ENCODE measurements at regions not wholly inside any gene's neighbourhood (a gene's known extent, or its start where the extent isn't known, plus 50 kb on each side); places are given as distances from the start of the nearest gene placed in this dataset.

DNA sequence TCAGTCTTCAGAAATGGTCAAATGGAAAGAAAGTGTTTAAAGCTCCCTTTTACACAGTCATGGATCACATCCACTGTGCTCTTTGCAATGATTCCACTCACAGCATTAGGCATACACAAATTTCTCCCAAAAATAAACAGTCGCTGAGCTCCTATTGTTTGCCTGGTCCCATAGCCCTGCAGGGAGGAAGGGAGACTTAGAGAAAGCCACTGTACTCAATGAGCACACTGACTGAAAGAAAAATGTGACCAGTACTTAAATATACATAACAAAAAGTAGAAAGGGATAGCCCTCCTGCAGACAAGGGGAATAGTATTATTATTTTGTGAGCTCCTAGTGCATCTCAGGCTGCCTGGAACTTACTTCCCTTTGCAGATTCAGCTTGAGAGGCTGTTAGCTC, 853.2 kb downstream of the GRID1 start:
- TF ChIP-seq ETV6 (IDR thresholded peaks at IDR 0.05; ENCODE audit: borderline replicate concordance in 1 of 2, low read depth in 2 of 2, low read length in 1 of 2) (no peak), ETV6 (CRISPR knock-in tag; IDR thresholded peaks at IDR 0.05; ENCODE audit: borderline replicate concordance) (no peak)
- TF ChIP-seq, protein P1, sequence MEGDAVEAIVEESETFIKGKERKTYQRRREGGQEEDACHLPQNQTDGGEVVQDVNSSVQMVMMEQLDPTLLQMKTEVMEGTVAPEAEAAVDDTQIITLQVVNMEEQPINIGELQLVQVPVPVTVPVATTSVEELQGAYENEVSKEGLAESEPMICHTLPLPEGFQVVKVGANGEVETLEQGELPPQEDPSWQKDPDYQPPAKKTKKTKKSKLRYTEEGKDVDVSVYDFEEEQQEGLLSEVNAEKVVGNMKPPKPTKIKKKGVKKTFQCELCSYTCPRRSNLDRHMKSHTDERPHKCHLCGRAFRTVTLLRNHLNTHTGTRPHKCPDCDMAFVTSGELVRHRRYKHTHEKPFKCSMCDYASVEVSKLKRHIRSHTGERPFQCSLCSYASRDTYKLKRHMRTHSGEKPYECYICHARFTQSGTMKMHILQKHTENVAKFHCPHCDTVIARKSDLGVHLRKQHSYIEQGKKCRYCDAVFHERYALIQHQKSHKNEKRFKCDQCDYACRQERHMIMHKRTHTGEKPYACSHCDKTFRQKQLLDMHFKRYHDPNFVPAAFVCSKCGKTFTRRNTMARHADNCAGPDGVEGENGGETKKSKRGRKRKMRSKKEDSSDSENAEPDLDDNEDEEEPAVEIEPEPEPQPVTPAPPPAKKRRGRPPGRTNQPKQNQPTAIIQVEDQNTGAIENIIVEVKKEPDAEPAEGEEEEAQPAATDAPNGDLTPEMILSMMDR (IDR thresholded peaks at IDR 0.05 in 2 of 3, conservative IDR thresholded peaks at IDR 0.05 in 1 of 3; ENCODE audit: insufficient read depth in 2 of 3, low read depth in 1 of 3, low read length in 3 of 3) = no peak
- TF ChIP-seq, protein P2, sequence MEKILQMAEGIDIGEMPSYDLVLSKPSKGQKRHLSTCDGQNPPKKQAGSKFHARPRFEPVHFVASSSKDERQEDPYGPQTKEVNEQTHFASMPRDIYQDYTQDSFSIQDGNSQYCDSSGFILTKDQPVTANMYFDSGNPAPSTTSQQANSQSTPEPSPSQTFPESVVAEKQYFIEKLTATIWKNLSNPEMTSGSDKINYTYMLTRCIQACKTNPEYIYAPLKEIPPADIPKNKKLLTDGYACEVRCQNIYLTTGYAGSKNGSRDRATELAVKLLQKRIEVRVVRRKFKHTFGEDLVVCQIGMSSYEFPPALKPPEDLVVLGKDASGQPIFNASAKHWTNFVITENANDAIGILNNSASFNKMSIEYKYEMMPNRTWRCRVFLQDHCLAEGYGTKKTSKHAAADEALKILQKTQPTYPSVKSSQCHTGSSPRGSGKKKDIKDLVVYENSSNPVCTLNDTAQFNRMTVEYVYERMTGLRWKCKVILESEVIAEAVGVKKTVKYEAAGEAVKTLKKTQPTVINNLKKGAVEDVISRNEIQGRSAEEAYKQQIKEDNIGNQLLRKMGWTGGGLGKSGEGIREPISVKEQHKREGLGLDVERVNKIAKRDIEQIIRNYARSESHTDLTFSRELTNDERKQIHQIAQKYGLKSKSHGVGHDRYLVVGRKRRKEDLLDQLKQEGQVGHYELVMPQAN (IDR thresholded peaks at IDR 0.05; ENCODE audit: borderline replicate concordance) = no peak
- TF ChIP-seq, protein P3, sequence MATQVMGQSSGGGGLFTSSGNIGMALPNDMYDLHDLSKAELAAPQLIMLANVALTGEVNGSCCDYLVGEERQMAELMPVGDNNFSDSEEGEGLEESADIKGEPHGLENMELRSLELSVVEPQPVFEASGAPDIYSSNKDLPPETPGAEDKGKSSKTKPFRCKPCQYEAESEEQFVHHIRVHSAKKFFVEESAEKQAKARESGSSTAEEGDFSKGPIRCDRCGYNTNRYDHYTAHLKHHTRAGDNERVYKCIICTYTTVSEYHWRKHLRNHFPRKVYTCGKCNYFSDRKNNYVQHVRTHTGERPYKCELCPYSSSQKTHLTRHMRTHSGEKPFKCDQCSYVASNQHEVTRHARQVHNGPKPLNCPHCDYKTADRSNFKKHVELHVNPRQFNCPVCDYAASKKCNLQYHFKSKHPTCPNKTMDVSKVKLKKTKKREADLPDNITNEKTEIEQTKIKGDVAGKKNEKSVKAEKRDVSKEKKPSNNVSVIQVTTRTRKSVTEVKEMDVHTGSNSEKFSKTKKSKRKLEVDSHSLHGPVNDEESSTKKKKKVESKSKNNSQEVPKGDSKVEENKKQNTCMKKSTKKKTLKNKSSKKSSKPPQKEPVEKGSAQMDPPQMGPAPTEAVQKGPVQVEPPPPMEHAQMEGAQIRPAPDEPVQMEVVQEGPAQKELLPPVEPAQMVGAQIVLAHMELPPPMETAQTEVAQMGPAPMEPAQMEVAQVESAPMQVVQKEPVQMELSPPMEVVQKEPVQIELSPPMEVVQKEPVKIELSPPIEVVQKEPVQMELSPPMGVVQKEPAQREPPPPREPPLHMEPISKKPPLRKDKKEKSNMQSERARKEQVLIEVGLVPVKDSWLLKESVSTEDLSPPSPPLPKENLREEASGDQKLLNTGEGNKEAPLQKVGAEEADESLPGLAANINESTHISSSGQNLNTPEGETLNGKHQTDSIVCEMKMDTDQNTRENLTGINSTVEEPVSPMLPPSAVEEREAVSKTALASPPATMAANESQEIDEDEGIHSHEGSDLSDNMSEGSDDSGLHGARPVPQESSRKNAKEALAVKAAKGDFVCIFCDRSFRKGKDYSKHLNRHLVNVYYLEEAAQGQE (IDR thresholded peaks at IDR 0.05; ENCODE audit: borderline replicate concordance) = no peak
- TF ChIP-seq, protein P3 (CRISPR knock-in tag; IDR thresholded peaks at IDR 0.05; ENCODE audit: low read depth) = no peak
- TF ChIP-seq, protein P4, sequence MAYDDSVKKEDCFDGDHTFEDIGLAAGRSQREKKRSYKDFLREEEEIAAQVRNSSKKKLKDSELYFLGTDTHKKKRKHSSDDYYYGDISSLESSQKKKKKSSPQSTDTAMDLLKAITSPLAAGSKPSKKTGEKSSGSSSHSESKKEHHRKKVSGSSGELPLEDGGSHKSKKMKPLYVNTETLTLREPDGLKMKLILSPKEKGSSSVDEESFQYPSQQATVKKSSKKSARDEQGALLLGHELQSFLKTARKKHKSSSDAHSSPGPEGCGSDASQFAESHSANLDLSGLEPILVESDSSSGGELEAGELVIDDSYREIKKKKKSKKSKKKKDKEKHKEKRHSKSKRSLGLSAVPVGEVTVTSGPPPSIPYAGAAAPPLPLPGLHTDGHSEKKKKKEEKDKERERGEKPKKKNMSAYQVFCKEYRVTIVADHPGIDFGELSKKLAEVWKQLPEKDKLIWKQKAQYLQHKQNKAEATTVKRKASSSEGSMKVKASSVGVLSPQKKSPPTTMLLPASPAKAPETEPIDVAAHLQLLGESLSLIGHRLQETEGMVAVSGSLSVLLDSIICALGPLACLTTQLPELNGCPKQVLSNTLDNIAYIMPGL (CRISPR knock-in tag; IDR thresholded peaks at IDR 0.05) = no peak

Measured in K562 (cell line).